ENCODE measurements at regions not wholly inside any gene's neighbourhood (a gene's known extent, or its start where the extent isn't known, plus 50 kb on each side); places are given as distances from the start of the nearest gene placed in this dataset.

GRCh38 chr1:95753382-95754016 is 519.5 kb downstream of the RWDD3 start:
- no TSS peak for BruUV-seq (replicated peaks)
- H3K36me3 Mint-ChIP-seq (ENCODE audit: insufficient read depth, unreplicated experiment): no peaks in the 10 kb centered on the region
- H3K27ac Mint-ChIP-seq (ENCODE audit: unreplicated experiment): no peak overlapping the region
- no peak for TF ChIP-seq CTCF (IDR thresholded peaks at IDR 0.05; ENCODE audit: unreplicated experiment)
- no peak overlapping the region for H3K4me3 Mint-ChIP-seq (ENCODE audit: low read depth, unreplicated experiment)
- CTCF ChIA-PET: no interaction called here
- no peaks in the 10 kb centered on the region for H3K4me1 Mint-ChIP-seq (ENCODE audit: low read depth, unreplicated experiment)
- peaks cover 6% of the 10 kb centered on the region for H3K9me3 Mint-ChIP-seq (ENCODE audit: low read depth, unreplicated experiment)
- H3K27me3 Mint-ChIP-seq (ENCODE audit: unreplicated experiment): no peaks in the 10 kb centered on the region
- intact Hi-C loops (cut with micrococcal nuclease; ENCODE audit: unreplicated experiment): no loop called here
- DNase-seq: no peak

- Mint-ChIP-seq H3K4me3 (ENCODE audit: low read depth, unreplicated experiment) (no peak overlapping the region), H3K4me1 (ENCODE audit: low read depth, unreplicated experiment) (no peaks in the 10 kb centered on the region), H3K36me3 (ENCODE audit: insufficient read depth, unreplicated experiment) (no peaks in the 10 kb centered on the region), H3K9me3 (ENCODE audit: low read depth, unreplicated experiment) (peaks cover 9% of the 10 kb centered on the region), H3K27ac (ENCODE audit: unreplicated experiment) (no peak overlapping the region), H3K27me3 (ENCODE audit: unreplicated experiment) (no peaks in the 10 kb centered on the region)
- BruUV-seq (replicated peaks): no TSS peak
- CTCF ChIA-PET: no interaction called here
- intact Hi-C loops (cut with micrococcal nuclease; ENCODE audit: unreplicated experiment): no loop called here
- DNase-seq: no peak
- TF ChIP-seq CTCF (IDR thresholded peaks at IDR 0.05; ENCODE audit: unreplicated experiment): no peak
Measured at GRCh38 chr1:95754412-95754811, 520.4 kb downstream of the RWDD3 start.

- CTCF ChIA-PET: interaction anchor here (1.4 kb wide), 1 partner anchor 24 kb away, joined by 3 read pairs; no protein-coding TSS in a partner anchor
- peaks cover under 1% of the 10 kb centered on the region for H3K9me3 Mint-ChIP-seq (ENCODE audit: low read depth, unreplicated experiment)
- no peak for TF ChIP-seq CTCF (IDR thresholded peaks at IDR 0.05; ENCODE audit: unreplicated experiment)
- H3K27me3 Mint-ChIP-seq (ENCODE audit: unreplicated experiment): no peaks in the 10 kb centered on the region
- intact Hi-C loops (cut with micrococcal nuclease; ENCODE audit: unreplicated experiment): no loop called here
- no peak for DNase-seq
- no TSS peak for BruUV-seq (replicated peaks)
- H3K4me3 Mint-ChIP-seq (ENCODE audit: low read depth, unreplicated experiment): no peak overlapping the region
- no peaks in the 10 kb centered on the region for H3K4me1 Mint-ChIP-seq (ENCODE audit: low read depth, unreplicated experiment)
- H3K36me3 Mint-ChIP-seq (ENCODE audit: insufficient read depth, unreplicated experiment): no peaks in the 10 kb centered on the region
- no peak overlapping the region for H3K27ac Mint-ChIP-seq (ENCODE audit: unreplicated experiment)
Measured at GRCh38 chr1:95766036-95766435, 532.0 kb downstream of the RWDD3 start.

- H3K4me3 Mint-ChIP-seq (ENCODE audit: low read depth, unreplicated experiment): no peak overlapping the region
- no peak for TF ChIP-seq CTCF (IDR thresholded peaks at IDR 0.05; ENCODE audit: unreplicated experiment)
- CTCF ChIA-PET: no interaction called here
- intact Hi-C loops (cut with micrococcal nuclease; ENCODE audit: unreplicated experiment): no loop called here
- H3K9me3 Mint-ChIP-seq (ENCODE audit: low read depth, unreplicated experiment): no peaks in the 10 kb centered on the region
- no peaks in the 10 kb centered on the region for H3K27me3 Mint-ChIP-seq (ENCODE audit: unreplicated experiment)
- H3K4me1 Mint-ChIP-seq (ENCODE audit: low read depth, unreplicated experiment): no peaks in the 10 kb centered on the region
- DNase-seq: no peak
- no peaks in the 10 kb centered on the region for H3K36me3 Mint-ChIP-seq (ENCODE audit: insufficient read depth, unreplicated experiment)
- H3K27ac Mint-ChIP-seq (ENCODE audit: unreplicated experiment): no peak overlapping the region
- BruUV-seq (replicated peaks): no TSS peak
Measured at GRCh38 chr1:95770581-95770980, 536.6 kb downstream of the RWDD3 start.

All from Calu3 (cell line).